ENCODE measurements at regions not wholly inside any gene's neighbourhood (a gene's known extent, or its start where the extent isn't known, plus 50 kb on each side); places are given as distances from the start of the nearest gene placed in this dataset.

- no peak for DNase-seq (ENCODE audit: low read depth in 2 of 2)
Measured at GRCh38 chr4:30939684-30940083, 219.5 kb downstream of the PCDH7 start.

- DNase-seq (ENCODE audit: low read depth in 2 of 2) = no peak
Measured at GRCh38 chr4:30941641-30942040, 221.5 kb downstream of the PCDH7 start.

GRCh38 chr4:30943356-30943755, 223.2 kb downstream of the PCDH7 start:
- DNase-seq (ENCODE audit: low read depth in 2 of 2) = no peak

- no peak for DNase-seq (ENCODE audit: low read depth in 2 of 2)
Measured at GRCh38 chr4:30945586-30945985, 225.4 kb downstream of the PCDH7 start.

- DNase-seq (ENCODE audit: low read depth in 2 of 2) = no peak
Measured at GRCh38 chr4:30946288-30946687, 226.1 kb downstream of the PCDH7 start.

- DNase-seq (ENCODE audit: low read depth in 2 of 2) = no peak
Measured at GRCh38 chr4:30948653-30949052, 228.5 kb downstream of the PCDH7 start.

GRCh38 chr4:30950737-30951136, 230.6 kb downstream of the PCDH7 start:
- DNase-seq (ENCODE audit: low read depth in 2 of 2) = no peak

- DNase-seq (ENCODE audit: low read depth in 2 of 2) = no peak
Measured at GRCh38 chr4:30952526-30953219, 232.5 kb downstream of the PCDH7 start.

GRCh38 chr4:30953799-30954198, 233.6 kb downstream of the PCDH7 start:
- DNase-seq (ENCODE audit: low read depth in 2 of 2) = no peak

- no peak for DNase-seq (ENCODE audit: low read depth in 2 of 2)
Measured at GRCh38 chr4:30956916-30957315, 236.7 kb downstream of the PCDH7 start.

- DNase-seq (ENCODE audit: low read depth in 2 of 2) = no peak
Measured at GRCh38 chr4:30957706-30958105, 237.5 kb downstream of the PCDH7 start.

GRCh38 chr4:30959781-30960485, 239.8 kb downstream of the PCDH7 start:
- no peak for DNase-seq (ENCODE audit: low read depth in 2 of 2)

- no peak for DNase-seq (ENCODE audit: low read depth in 2 of 2)
Measured at GRCh38 chr4:30962939-30963338, 242.8 kb downstream of the PCDH7 start.

GRCh38 chr4:30968926-30969325, 248.8 kb downstream of the PCDH7 start:
- DNase-seq (ENCODE audit: low read depth in 2 of 2) = no peak

- DNase-seq (ENCODE audit: low read depth in 2 of 2) = no peak
Measured at GRCh38 chr4:30972542-30972941, 252.4 kb downstream of the PCDH7 start.

GRCh38 chr4:30973993-30974392, 253.8 kb downstream of the PCDH7 start:
- no peak for DNase-seq (ENCODE audit: low read depth in 2 of 2)

- no peak for DNase-seq (ENCODE audit: low read depth in 2 of 2)
Measured at GRCh38 chr4:30979402-30979801, 259.2 kb downstream of the PCDH7 start.

- no peak for DNase-seq (ENCODE audit: low read depth in 2 of 2)
Measured at GRCh38 chr4:30989508-30989907, 269.3 kb downstream of the PCDH7 start.

- DNase-seq (ENCODE audit: low read depth in 2 of 2) = no peak
Measured at GRCh38 chr4:30996841-30997240, 276.7 kb downstream of the PCDH7 start.

GRCh38 chr4:31005037-31005436, 284.9 kb downstream of the PCDH7 start:
- DNase-seq (ENCODE audit: low read depth in 2 of 2) = no peak

- DNase-seq (ENCODE audit: low read depth in 2 of 2) = no peak
Measured at GRCh38 chr4:31007858-31008257, 287.7 kb downstream of the PCDH7 start.

GRCh38 chr4:31009926-31010325, 289.8 kb downstream of the PCDH7 start:
- no peak for DNase-seq (ENCODE audit: low read depth in 2 of 2)

- DNase-seq (ENCODE audit: low read depth in 2 of 2) = no peak
Measured at GRCh38 chr4:31015123-31015522, 295.0 kb downstream of the PCDH7 start.

Measured in stimulated activated CD4-positive, alpha-beta T cell treated with anti-CD3 and anti-CD28 coated beads, Interleukin-1b, Interleukin-23, amount 100 ng/mL, for 4 hours (primary cell).